ENCODE measurements at regions not wholly inside any gene's neighbourhood (a gene's known extent, or its start where the extent isn't known, plus 50 kb on each side); places are given as distances from the start of the nearest gene placed in this dataset.

DNA sequence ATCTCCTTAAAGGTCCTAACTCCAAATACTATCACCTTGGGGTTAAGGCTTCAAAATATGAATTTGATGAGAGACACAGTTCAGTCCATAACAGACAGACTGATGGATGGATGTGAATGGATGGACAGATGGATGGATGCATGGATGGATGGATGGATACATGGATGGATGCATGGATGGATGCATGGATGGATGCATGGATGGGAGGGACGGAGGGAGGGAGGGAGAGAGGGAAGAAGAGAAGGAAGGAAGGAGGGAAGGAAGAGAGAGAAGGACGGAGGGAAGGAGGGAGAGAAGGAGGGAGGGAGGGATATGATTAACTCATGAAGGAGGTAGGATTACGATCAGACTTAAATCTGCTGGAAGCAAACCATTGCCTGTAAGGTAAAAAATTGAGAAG is 192.4 kb downstream of the LRRN1 start:
- TF ChIP-seq, protein P1, sequence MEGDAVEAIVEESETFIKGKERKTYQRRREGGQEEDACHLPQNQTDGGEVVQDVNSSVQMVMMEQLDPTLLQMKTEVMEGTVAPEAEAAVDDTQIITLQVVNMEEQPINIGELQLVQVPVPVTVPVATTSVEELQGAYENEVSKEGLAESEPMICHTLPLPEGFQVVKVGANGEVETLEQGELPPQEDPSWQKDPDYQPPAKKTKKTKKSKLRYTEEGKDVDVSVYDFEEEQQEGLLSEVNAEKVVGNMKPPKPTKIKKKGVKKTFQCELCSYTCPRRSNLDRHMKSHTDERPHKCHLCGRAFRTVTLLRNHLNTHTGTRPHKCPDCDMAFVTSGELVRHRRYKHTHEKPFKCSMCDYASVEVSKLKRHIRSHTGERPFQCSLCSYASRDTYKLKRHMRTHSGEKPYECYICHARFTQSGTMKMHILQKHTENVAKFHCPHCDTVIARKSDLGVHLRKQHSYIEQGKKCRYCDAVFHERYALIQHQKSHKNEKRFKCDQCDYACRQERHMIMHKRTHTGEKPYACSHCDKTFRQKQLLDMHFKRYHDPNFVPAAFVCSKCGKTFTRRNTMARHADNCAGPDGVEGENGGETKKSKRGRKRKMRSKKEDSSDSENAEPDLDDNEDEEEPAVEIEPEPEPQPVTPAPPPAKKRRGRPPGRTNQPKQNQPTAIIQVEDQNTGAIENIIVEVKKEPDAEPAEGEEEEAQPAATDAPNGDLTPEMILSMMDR (IDR thresholded peaks at IDR 0.05) = no peak
- no peak for TF ChIP-seq POLR2A (IDR thresholded peaks at IDR 0.05)

All from body of pancreas (tissue), 4 donors.